ENCODE measurements at regions not wholly inside any gene's neighbourhood (a gene's known extent, or its start where the extent isn't known, plus 50 kb on each side); places are given as distances from the start of the nearest gene placed in this dataset.

GRCh38 chr3:177946497-177946896, 589.7 kb upstream of the KCNMB2 start:
- intact Hi-C loops (cut with micrococcal nuclease): no loop called here

GRCh38 chr3:177946936-177947335, 589.3 kb upstream of the KCNMB2 start:
- intact Hi-C loops (cut with micrococcal nuclease): no loop called here

- intact Hi-C loops (cut with micrococcal nuclease): no loop called here
Measured at GRCh38 chr3:177947901-177948300, 588.3 kb upstream of the KCNMB2 start.

GRCh38 chr3:177948716-177949425, 587.4 kb upstream of the KCNMB2 start:
- intact Hi-C loops (cut with micrococcal nuclease): no loop called here

- intact Hi-C loops (cut with micrococcal nuclease): no loop called here
Measured at GRCh38 chr3:177959188-177959587, 577.0 kb upstream of the KCNMB2 start.

- intact Hi-C loops (cut with micrococcal nuclease): no loop called here
Measured at GRCh38 chr3:177960014-177960413, 576.2 kb upstream of the KCNMB2 start.

GRCh38 chr3:177960722-177961121, 575.5 kb upstream of the KCNMB2 start:
- intact Hi-C loops (cut with micrococcal nuclease): no loop called here

GRCh38 chr3:177961784-177962183, 574.5 kb upstream of the KCNMB2 start:
- intact Hi-C loops (cut with micrococcal nuclease): no loop called here

- intact Hi-C loops (cut with micrococcal nuclease): no loop called here
Measured at GRCh38 chr3:177966493-177966892, 569.7 kb upstream of the KCNMB2 start.

- intact Hi-C loops (cut with micrococcal nuclease): no loop called here
Measured at GRCh38 chr3:177968891-177969290, 567.3 kb upstream of the KCNMB2 start.

- intact Hi-C loops (cut with micrococcal nuclease): no loop called here
Measured at GRCh38 chr3:177973241-177973840, 562.9 kb upstream of the KCNMB2 start.

GRCh38 chr3:177976241-177976640, 560.0 kb upstream of the KCNMB2 start:
- intact Hi-C loops (cut with micrococcal nuclease): no loop called here

- intact Hi-C loops (cut with micrococcal nuclease): no loop called here
Measured at GRCh38 chr3:177976866-177977265, 559.4 kb upstream of the KCNMB2 start.

- intact Hi-C loops (cut with micrococcal nuclease): no loop called here
Measured at GRCh38 chr3:177977381-177978158, 558.7 kb upstream of the KCNMB2 start.

GRCh38 chr3:177978946-177979345, 557.3 kb upstream of the KCNMB2 start:
- intact Hi-C loops (cut with micrococcal nuclease): no loop called here

- intact Hi-C loops (cut with micrococcal nuclease): no loop called here
Measured at GRCh38 chr3:177979703-177980102, 556.5 kb upstream of the KCNMB2 start.

- intact Hi-C loops (cut with micrococcal nuclease): no loop called here
Measured at GRCh38 chr3:177981576-177981975, 554.7 kb upstream of the KCNMB2 start.

- intact Hi-C loops (cut with micrococcal nuclease): no loop called here
Measured at GRCh38 chr3:177982034-177982433, 554.2 kb upstream of the KCNMB2 start.

- intact Hi-C loops (cut with micrococcal nuclease): no loop called here
Measured at GRCh38 chr3:177983320-177983719, 552.9 kb upstream of the KCNMB2 start.

- intact Hi-C loops (cut with micrococcal nuclease): no loop called here
Measured at GRCh38 chr3:177992993-177993970, 543.0 kb upstream of the KCNMB2 start.

- intact Hi-C loops (cut with micrococcal nuclease): no loop called here
Measured at GRCh38 chr3:177994976-177995375, 541.3 kb upstream of the KCNMB2 start.
